Keratinocyte (primary cell): ENCODE measurements at regions not wholly inside any gene's neighbourhood (a gene's known extent, or its start where the extent isn't known, plus 50 kb on each side); places are given as distances from the start of the nearest gene placed in this dataset.

ENCODE experiments used
- DNase-seq: peaks from one replicate; pipeline ENCODE4 v3.0.0-alpha.2; 2011; ENCODE audit warnings: low read depth, missing footprints, low spot score
- FAIRE-seq: peaks from 2 replicates; lab custom pipeline; 2011; peaks lifted over from hg19 to GRCh38; lab: Jason Lieb, UNC
- H2AFZ ChIP-seq: 2 replicates; pipeline ENCODE4 v1.6.0; 2012; ENCODE audit warnings: low read length, control low read depth, inconsistent platforms; ENCODE audit not compliant: control insufficient read depth
- H3K27ac ChIP-seq: 2 replicates; pipeline ENCODE4 v1.5.1; 2011; ENCODE audit warnings: low read length; ENCODE audit not compliant: control insufficient read depth, insufficient read depth
- H3K27me3 ChIP-seq: 3 replicates; pipeline ENCODE4 v1.6.0; 2011; ENCODE audit warnings: low read length; ENCODE audit not compliant: control insufficient read depth, insufficient read depth; ENCODE audit errors: extremely low read depth
- H3K36me3 ChIP-seq, 2 experiments: 2 replicates in 1 of 2; 3 replicates in 1 of 2; pipeline ENCODE4 v1.5.1; 2011; ENCODE audit warnings: low read length in 2 of 2, mild to moderate bottlenecking in 1 of 2; ENCODE audit not compliant: control insufficient read depth in 2 of 2, insufficient read depth in 2 of 2; ENCODE audit errors: extremely low read depth in 1 of 2
- H3K4me1 ChIP-seq: 3 replicates; pipeline ENCODE4 v1.5.1; 2011; ENCODE audit warnings: low read length; ENCODE audit not compliant: control insufficient read depth, insufficient read depth; ENCODE audit errors: extremely low read depth
- H3K4me2 ChIP-seq: 3 replicates; pipeline ENCODE4 v1.6.0; 2011; ENCODE audit warnings: low read depth, low read length; ENCODE audit not compliant: control insufficient read depth, insufficient read depth; ENCODE audit errors: extremely low read depth
- H3K4me3 ChIP-seq, 3 experiments: fragments of 200-600 bp in 1 of 3; sonication (generic) in 1 of 3; 2 replicates in 2 of 3; 3 replicates in 1 of 3; pipeline ENCODE4 v1.5.1; 2011 to 2016; ENCODE audit warnings: low read length in 3 of 3, mild to moderate bottlenecking in 3 of 3, control low read depth in 2 of 3, inconsistent platforms in 1 of 3, low read depth in 1 of 3, mixed read lengths in 1 of 3, mixed run types in 1 of 3, moderate library complexity in 1 of 3; ENCODE audit not compliant: control insufficient read depth in 2 of 3, insufficient read depth in 2 of 3; ENCODE audit errors: extremely low read depth in 1 of 3
- H3K79me2 ChIP-seq: 2 replicates; pipeline ENCODE4 v1.6.0; 2012; ENCODE audit warnings: low read length; ENCODE audit not compliant: control insufficient read depth, insufficient read depth
- H3K9ac ChIP-seq: 3 replicates; pipeline ENCODE4 v1.6.0; 2011; ENCODE audit warnings: low read length; ENCODE audit not compliant: control insufficient read depth, insufficient read depth; ENCODE audit errors: extremely low read depth
- H3K9me1 ChIP-seq: 3 replicates; pipeline ENCODE4 v1.6.0; 2011; ENCODE audit warnings: low read length; ENCODE audit not compliant: control insufficient read depth, insufficient read depth; ENCODE audit errors: extremely low read depth
- H3K9me3 ChIP-seq: 2 replicates; pipeline ENCODE4 v1.5.1; 2012; ENCODE audit warnings: low read depth, low read length; ENCODE audit not compliant: control insufficient read depth
- H4K20me1 ChIP-seq: 3 replicates; pipeline ENCODE4 v1.6.0; 2011; ENCODE audit warnings: low read length; ENCODE audit not compliant: control insufficient read depth, insufficient read depth; ENCODE audit errors: extremely low read depth
- EZH2 ChIP-seq: IDR thresholded peaks from one replicate; pipeline ENCODE4 v1.6.1; 2012; ENCODE audit warnings: inconsistent platforms, mild to moderate bottlenecking, low read length, moderate library complexity
- dilution Hi-C: fragments of 300-500 bp; cut with MboI; formaldehyde crosslinking; loops from one replicate; pipeline ENCODE4 v1.7.0; 2020; ENCODE audit warnings: low sequenced_read_pairs; ENCODE audit not compliant: extremely low pct_ligation_motif_present
- TF ChIP-seq, protein P1 (sequence below), 3 experiments: IDR thresholded peaks in 1 of 3; conservative IDR thresholded peaks in 1 of 3; optimal IDR thresholded peaks in 1 of 3; 2 replicates in 2 of 3; 3 replicates in 1 of 3; pipeline versions ENCODE3 to v1.5.1; 2011; ENCODE audit warnings: low read length in 3 of 3, mild to moderate bottlenecking in 3 of 3, moderate library complexity in 2 of 3, control low read depth in 1 of 3, inconsistent platforms in 1 of 3; ENCODE audit not compliant: insufficient read depth in 2 of 3; ENCODE audit errors: extremely low read depth in 1 of 3

DNA sequence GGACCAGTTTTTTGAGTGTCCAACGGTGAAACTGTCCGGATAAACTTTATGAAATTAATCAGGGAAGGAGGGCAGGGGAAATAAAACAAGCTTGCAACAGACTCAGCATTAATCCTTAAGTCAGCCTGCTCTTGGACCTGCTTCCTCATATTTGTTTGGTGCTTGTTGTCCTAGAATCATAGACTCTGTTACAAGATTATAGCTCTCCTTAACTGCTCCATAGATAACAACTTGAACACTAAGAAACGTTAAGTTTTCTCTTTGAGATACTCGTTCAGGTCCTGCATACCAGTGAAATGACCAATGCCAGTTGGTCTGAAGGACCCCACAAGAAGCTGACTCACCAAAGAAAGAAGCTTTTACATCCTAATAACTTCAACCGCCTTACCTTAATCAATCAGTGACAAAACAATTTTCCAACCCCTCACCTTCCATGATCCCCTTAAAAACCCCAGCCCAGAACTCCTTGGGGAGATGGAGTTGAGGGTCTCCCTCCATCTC lies 493.2 kb downstream of the PID1 start:
- H4K20me1 ChIP-seq, result no peaks in the 10 kb centered on the region
- DNase-seq (no peak), FAIRE-seq (no peak)
- H3K27me3 ChIP-seq, result no peaks in the 10 kb centered on the region
- H3K4me2 ChIP-seq, result no peak overlapping the region
- no peaks in the 10 kb centered on the region for H3K9me3 ChIP-seq
- H3K9me1 ChIP-seq, result no peaks in the 10 kb centered on the region
- no peak overlapping the region for H2AFZ ChIP-seq
- no peak overlapping the region for H3K4me3 ChIP-seq
- TF ChIP-seq, protein P1, sequence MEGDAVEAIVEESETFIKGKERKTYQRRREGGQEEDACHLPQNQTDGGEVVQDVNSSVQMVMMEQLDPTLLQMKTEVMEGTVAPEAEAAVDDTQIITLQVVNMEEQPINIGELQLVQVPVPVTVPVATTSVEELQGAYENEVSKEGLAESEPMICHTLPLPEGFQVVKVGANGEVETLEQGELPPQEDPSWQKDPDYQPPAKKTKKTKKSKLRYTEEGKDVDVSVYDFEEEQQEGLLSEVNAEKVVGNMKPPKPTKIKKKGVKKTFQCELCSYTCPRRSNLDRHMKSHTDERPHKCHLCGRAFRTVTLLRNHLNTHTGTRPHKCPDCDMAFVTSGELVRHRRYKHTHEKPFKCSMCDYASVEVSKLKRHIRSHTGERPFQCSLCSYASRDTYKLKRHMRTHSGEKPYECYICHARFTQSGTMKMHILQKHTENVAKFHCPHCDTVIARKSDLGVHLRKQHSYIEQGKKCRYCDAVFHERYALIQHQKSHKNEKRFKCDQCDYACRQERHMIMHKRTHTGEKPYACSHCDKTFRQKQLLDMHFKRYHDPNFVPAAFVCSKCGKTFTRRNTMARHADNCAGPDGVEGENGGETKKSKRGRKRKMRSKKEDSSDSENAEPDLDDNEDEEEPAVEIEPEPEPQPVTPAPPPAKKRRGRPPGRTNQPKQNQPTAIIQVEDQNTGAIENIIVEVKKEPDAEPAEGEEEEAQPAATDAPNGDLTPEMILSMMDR (optimal IDR thresholded peaks at IDR 0.05 in 1 of 3, IDR thresholded peaks at IDR 0.05 in 1 of 3, conservative IDR thresholded peaks at IDR 0.05 in 1 of 3; ENCODE audit: extremely low read depth in 1 of 3, insufficient read depth in 2 of 3, low read length in 3 of 3), result no peak
- no peak for TF ChIP-seq EZH2
- no peak overlapping the region for H3K27ac ChIP-seq
- no peaks in the 10 kb centered on the region for H3K4me1 ChIP-seq
- no peaks in the 10 kb centered on the region for H3K36me3 ChIP-seq
- no peak overlapping the region for H3K9ac ChIP-seq
- dilution Hi-C loops, result no loop called here
- no peaks in the 10 kb centered on the region for H3K79me2 ChIP-seq

DNA sequence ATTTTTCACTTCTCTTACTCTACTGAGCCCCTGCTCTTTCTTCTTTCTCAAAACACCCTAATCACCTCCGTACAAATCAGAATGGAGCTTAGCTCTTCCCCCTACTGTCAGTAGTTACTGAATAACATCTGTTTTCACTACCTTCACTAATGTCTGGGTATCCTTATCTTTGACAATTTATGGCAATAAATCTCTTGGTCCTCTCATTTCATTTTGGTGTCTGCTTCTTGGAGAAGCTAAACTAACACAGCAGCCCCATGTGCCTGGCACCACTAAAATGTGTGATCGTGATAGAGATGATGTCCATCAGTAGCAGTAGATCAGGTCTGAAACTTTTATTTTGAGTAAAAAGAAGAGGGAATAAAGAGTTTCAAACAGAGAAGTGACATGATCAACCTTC lies 496.5 kb downstream of the PID1 start:
- DNase-seq, result no peak
- Histone ChIP-seq H3K9me3 (no peaks in the 10 kb centered on the region), H3K4me1 (no peaks in the 10 kb centered on the region), H2AFZ (no peak overlapping the region), H3K9ac (no peak overlapping the region), H3K27ac (no peak overlapping the region), H3K9me1 (no peaks in the 10 kb centered on the region), H3K79me2 (no peaks in the 10 kb centered on the region), H4K20me1 (no peaks in the 10 kb centered on the region), H3K27me3 (no peaks in the 10 kb centered on the region), H3K36me3 (no peaks in the 10 kb centered on the region), H3K4me3 (no peak overlapping the region), H3K4me2 (no peak overlapping the region)
- FAIRE-seq, result no peak
- dilution Hi-C loops, result no loop called here
- TF ChIP-seq, protein P1 (optimal IDR thresholded peaks at IDR 0.05 in 1 of 3, IDR thresholded peaks at IDR 0.05 in 1 of 3, conservative IDR thresholded peaks at IDR 0.05 in 1 of 3; ENCODE audit: extremely low read depth in 1 of 3, insufficient read depth in 2 of 3, low read length in 3 of 3), result no peak
- no peak for TF ChIP-seq EZH2
